B cell (primary cell): ENCODE measurements at regions not wholly inside any gene's neighbourhood (a gene's known extent, or its start where the extent isn't known, plus 50 kb on each side); places are given as distances from the start of the nearest gene placed in this dataset.

ENCODE experiments used
- ATAC-seq: fragments of 200-7000 bp; cut with Tn5 transposase; one replicate; pipeline ENCODE4 v1.10.0; 2021; ENCODE audit warnings: low read depth, mild to moderate bottlenecking, moderate number of reproducible peaks, moderate library complexity
- CTCF ChIA-PET: fragments of 350-600 bp; sonication (Branson Sonifier 250); formaldehyde crosslinking; loops from one replicate; lab custom pipeline; 2021; ENCODE audit warnings: antibody characterized with exemption, inconsistent platforms; lab: Charles Lee
- POLR2A ChIA-PET: fragments of 350-600 bp; sonication (Branson Sonifier 250); formaldehyde crosslinking; loops from one replicate; lab custom pipeline; 2021; ENCODE audit warnings: antibody characterized with exemption; lab: Charles Lee
- DNase-seq: peaks from one replicate; pipeline ENCODE4 v3.0.0; 2013
- H2AFZ ChIP-seq: 2 replicates; pipeline ENCODE4 v1.6.1; 2012; ENCODE audit warnings: mild to moderate bottlenecking, low read depth, low read length; ENCODE audit not compliant: insufficient read depth, poor library complexity, severe bottlenecking
- H3K27ac ChIP-seq, 2 donors: 1 replicate in 1 of 2; 2 replicates in 1 of 2; pipeline ENCODE4 v1.5.1; 2012 to 2013; ENCODE audit warnings: low read length in 2 of 2, mild to moderate bottlenecking in 2 of 2, moderate library complexity in 1 of 2
- H3K27me3 ChIP-seq, 4 experiments: fragments of 200-600 bp in 1 of 4; sonication (generic) in 1 of 4; replicated peaks in 1 of 4; 1 replicate in 2 of 4; 2 replicates in 2 of 4; pipeline versions ENCODE4 v1.6.1 to v1.7.0; 2013 to 2016; ENCODE audit warnings: low read length in 3 of 4, mild to moderate bottlenecking in 2 of 4, mixed read lengths in 1 of 4, moderate library complexity in 1 of 4; ENCODE audit not compliant: insufficient read depth in 4 of 4, control insufficient read depth in 3 of 4; ENCODE audit errors: control extremely low read depth in 1 of 4
- H3K36me3 ChIP-seq, 2 experiments: replicated peaks in 1 of 2; 1 replicate in 1 of 2; 2 replicates in 1 of 2; pipeline versions ENCODE4 v1.6.1 to v1.7.1; 2013; ENCODE audit warnings: low read length in 1 of 2; ENCODE audit not compliant: insufficient read depth in 2 of 2, control insufficient read depth in 1 of 2; ENCODE audit errors: control extremely low read depth in 1 of 2, extremely low read depth in 1 of 2
- H3K4me1 ChIP-seq, 2 donors: fragments of 200-600 bp in 1 of 2; sonication (generic) in 1 of 2; 1 replicate in 1 of 2; 2 replicates in 1 of 2; pipeline versions ENCODE4 v1.5.1 to v1.6.1; 2013 to 2017; ENCODE audit warnings: low read length in 2 of 2; ENCODE audit not compliant: control insufficient read depth in 2 of 2, insufficient read depth in 2 of 2
- H3K4me2 ChIP-seq: replicated peaks from 2 replicates; pipeline ENCODE3; 2012; ENCODE audit warnings: mild to moderate bottlenecking, low read depth, low read length; ENCODE audit not compliant: poor library complexity, severe bottlenecking
- H3K4me3 ChIP-seq, 5 experiments: fragments of 200-600 bp in 1 of 5; sonication (generic) in 1 of 5; 1 replicate in 3 of 5; 2 replicates in 2 of 5; pipeline versions ENCODE4 v1.5.1 to v1.7.0; 2011 to 2016; ENCODE audit warnings: low read length in 4 of 5, mild to moderate bottlenecking in 4 of 5, low read depth in 2 of 5, control low read depth in 1 of 5, moderate library complexity in 1 of 5; ENCODE audit not compliant: insufficient read depth in 1 of 5; ENCODE audit errors: control extremely low read depth in 1 of 5, extremely low read depth in 1 of 5
- H3K79me2 ChIP-seq: fragments of 200-600 bp; sonication (generic); one replicate; pipeline ENCODE4 v1.6.0; 2016; ENCODE audit warnings: low read length; ENCODE audit not compliant: control insufficient read depth, insufficient read depth
- H3K9ac ChIP-seq: fragments of 200-600 bp; sonication (generic); 2 replicates; pipeline ENCODE4 v1.6.1; 2017; ENCODE audit warnings: mild to moderate bottlenecking, low read length, moderate library complexity
- H3K9me3 ChIP-seq, 3 donors: one replicate each; pipeline versions ENCODE4 v1.6.1 to v1.7.1; 2013; ENCODE audit warnings: low read length in 2 of 3; ENCODE audit not compliant: control insufficient read depth in 2 of 3, insufficient read depth in 1 of 3; ENCODE audit errors: control extremely low read depth in 1 of 3
- H4K20me1 ChIP-seq: 2 replicates; pipeline ENCODE4 v1.6.0; 2012; ENCODE audit warnings: mild to moderate bottlenecking, low read length; ENCODE audit not compliant: insufficient read depth, control insufficient read depth, poor library complexity, severe bottlenecking
- H3K27ac Mint-ChIP-seq: one replicate; pipeline ENCODE4 v1.8.0; 2021; ENCODE audit warnings: mixed read lengths
- H3K27me3 Mint-ChIP-seq: one replicate; pipeline ENCODE4 v1.8.0; 2021; ENCODE audit warnings: mixed read lengths
- H3K4me1 Mint-ChIP-seq: one replicate; pipeline ENCODE4 v1.8.0; 2021; ENCODE audit warnings: mixed read lengths
- H3K4me3 Mint-ChIP-seq: one replicate; pipeline ENCODE4 v1.8.0; 2021; ENCODE audit warnings: mixed read lengths
- H3K9me3 Mint-ChIP-seq: one replicate; pipeline ENCODE4 v1.8.0; 2022; ENCODE audit warnings: mixed read lengths; ENCODE audit not compliant: insufficient read depth
- EZH2 ChIP-seq: IDR thresholded peaks from 2 replicates; pipeline ENCODE4 v1.6.1; 2012; ENCODE audit warnings: borderline replicate concordance, low read depth, mild to moderate bottlenecking, moderate library complexity, low read length; ENCODE audit not compliant: insufficient read depth, poor library complexity, severe bottlenecking
- WGBS: methylation state at CpG from one replicate; pipeline ENCODE4 v1.1.5; 2013; ENCODE audit warnings: missing lambda C conversion rate; ENCODE audit not compliant: insufficient coverage; 5-methylcytosine and 5-hydroxymethylcytosine counted together
- intact Hi-C: fragments of 100-400 bp; cut with micrococcal nuclease; formaldehyde crosslinking; loops from one replicate; pipeline ENCODE4 v1.10.0; 2022
- TF ChIP-seq, protein P1 (sequence below): fragments of 200-600 bp; IDR thresholded peaks from one replicate; pipeline ENCODE4 v1.8.0; 2022; ENCODE audit warnings: antibody characterized with exemption, mild to moderate bottlenecking

DNA sequence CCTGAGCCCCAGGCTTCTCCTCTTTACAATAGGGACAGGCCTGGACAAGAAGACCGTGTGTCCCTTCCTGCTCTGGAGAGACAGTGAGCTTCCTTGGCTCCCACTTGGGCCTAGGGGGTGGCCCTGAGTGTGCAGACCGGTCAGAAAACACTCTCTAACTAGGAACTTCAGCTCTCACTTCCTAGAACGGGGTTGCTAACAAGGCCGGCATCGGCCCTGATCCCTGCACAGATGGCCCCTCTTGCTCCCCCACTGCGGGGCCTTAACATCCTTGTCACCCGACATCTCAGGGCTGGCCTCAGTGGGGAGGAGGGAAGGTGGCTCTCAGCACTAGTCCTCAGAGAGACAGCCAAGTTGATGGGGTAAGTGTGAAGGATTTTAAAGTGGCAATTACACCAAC lies 406.9 kb downstream of the CTTN start:
- intact Hi-C loops = no loop called here
- Histone ChIP-seq H3K79me2 (no peaks in the 10 kb centered on the region), H4K20me1 (no peaks in the 10 kb centered on the region), H3K27me3 (no peaks in the 10 kb centered on the region), H3K36me3 (no peaks in the 10 kb centered on the region), H3K27ac (no peak overlapping the region), H3K4me2 (no peak overlapping the region), H3K4me3 (no peak overlapping the region), H3K9me3 (peaks cover 0 to 24% (median 0%) of the 10 kb centered on the region in 3 donors), H3K4me1 (no peaks in the 10 kb centered on the region), H3K9ac (no peak overlapping the region), H2AFZ (no peak overlapping the region)
- ATAC-seq (no peak), DNase-seq (no peak)
- Mint-ChIP-seq H3K4me3 (no peak overlapping the region), H3K4me1 (no peaks in the 10 kb centered on the region), H3K27ac (no peak overlapping the region), H3K27me3 (peaks cover 3% of the 10 kb centered on the region), H3K9me3 (no peaks in the 10 kb centered on the region)
- ChIA-PET POLR2A (no interaction called here), CTCF (interaction anchor here (1.9 kb wide), 1 partner anchor 10 kb away, joined by 7 read pairs; no protein-coding TSS in a partner anchor)
- WGBS = 85% methylated on average over 5 of the region's 7 CpGs
- TF ChIP-seq, protein P1, sequence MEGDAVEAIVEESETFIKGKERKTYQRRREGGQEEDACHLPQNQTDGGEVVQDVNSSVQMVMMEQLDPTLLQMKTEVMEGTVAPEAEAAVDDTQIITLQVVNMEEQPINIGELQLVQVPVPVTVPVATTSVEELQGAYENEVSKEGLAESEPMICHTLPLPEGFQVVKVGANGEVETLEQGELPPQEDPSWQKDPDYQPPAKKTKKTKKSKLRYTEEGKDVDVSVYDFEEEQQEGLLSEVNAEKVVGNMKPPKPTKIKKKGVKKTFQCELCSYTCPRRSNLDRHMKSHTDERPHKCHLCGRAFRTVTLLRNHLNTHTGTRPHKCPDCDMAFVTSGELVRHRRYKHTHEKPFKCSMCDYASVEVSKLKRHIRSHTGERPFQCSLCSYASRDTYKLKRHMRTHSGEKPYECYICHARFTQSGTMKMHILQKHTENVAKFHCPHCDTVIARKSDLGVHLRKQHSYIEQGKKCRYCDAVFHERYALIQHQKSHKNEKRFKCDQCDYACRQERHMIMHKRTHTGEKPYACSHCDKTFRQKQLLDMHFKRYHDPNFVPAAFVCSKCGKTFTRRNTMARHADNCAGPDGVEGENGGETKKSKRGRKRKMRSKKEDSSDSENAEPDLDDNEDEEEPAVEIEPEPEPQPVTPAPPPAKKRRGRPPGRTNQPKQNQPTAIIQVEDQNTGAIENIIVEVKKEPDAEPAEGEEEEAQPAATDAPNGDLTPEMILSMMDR = no peak
- no peak for TF ChIP-seq EZH2

DNA sequence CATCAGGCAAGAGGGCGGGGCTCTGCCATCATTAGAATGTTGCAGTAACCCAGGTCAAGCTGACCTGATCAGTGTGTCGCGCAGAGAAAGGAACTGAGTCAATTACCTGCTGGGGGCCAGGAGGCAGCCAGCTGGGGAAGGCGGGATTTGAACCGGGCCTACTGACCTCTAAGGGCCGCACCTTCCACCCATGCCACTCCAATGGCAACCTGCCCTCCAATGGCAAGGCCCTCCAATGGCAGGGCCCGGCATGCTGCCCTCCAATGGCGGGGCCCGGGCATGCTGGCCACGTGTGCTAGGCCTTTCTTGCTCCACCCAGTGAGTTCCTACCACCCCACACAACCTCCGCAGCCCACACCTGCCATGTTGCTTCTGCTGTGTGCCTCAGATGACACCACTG lies 407.6 kb downstream of the CTTN start:
- Histone ChIP-seq H4K20me1 (no peaks in the 10 kb centered on the region), H3K4me3 (no peak overlapping the region), H3K27ac (no peak overlapping the region), H3K4me1 (no peaks in the 10 kb centered on the region), H2AFZ (no peak overlapping the region), H3K27me3 (no peaks in the 10 kb centered on the region), H3K9ac (no peak overlapping the region), H3K9me3 (peaks cover 0 to 24% (median 0%) of the 10 kb centered on the region in 3 donors), H3K79me2 (no peaks in the 10 kb centered on the region), H3K36me3 (no peaks in the 10 kb centered on the region), H3K4me2 (no peak overlapping the region)
- Mint-ChIP-seq H3K4me3 (no peak overlapping the region), H3K27ac (no peak overlapping the region), H3K9me3 (no peaks in the 10 kb centered on the region), H3K27me3 (peaks cover 3% of the 10 kb centered on the region), H3K4me1 (no peaks in the 10 kb centered on the region)
- DNase-seq = no peak
- POLR2A ChIA-PET = no interaction called here
- no peak for TF ChIP-seq EZH2
- TF ChIP-seq, protein P1 = no peak
- 88% methylated on average over 11 of the region's 11 CpGs for WGBS
- intact Hi-C loops = no loop called here
- no peak for ATAC-seq
- CTCF ChIA-PET = interaction anchor here (1.9 kb wide), 1 partner anchor 9 kb away, joined by 7 read pairs; no protein-coding TSS in a partner anchor
